LNCaP clone FGC (cell line): ENCODE measurements at regions not wholly inside any gene's neighbourhood (a gene's known extent, or its start where the extent isn't known, plus 50 kb on each side); places are given as distances from the start of the nearest gene placed in this dataset.

Experiments
- DNase-seq: peaks from one replicate; pipeline ENCODE4 v3.0.0-alpha.2; 2011; ENCODE audit warnings: low read depth
- H3K4me3 ChIP-seq: 2 replicates; pipeline ENCODE4 v1.5.1; 2011; ENCODE audit warnings: mild to moderate bottlenecking, low read depth, low read length, control low read depth
- CTCF ChIP-seq: IDR thresholded peaks from 2 replicates; pipeline ENCODE4 v1.5.1; 2012; ENCODE audit warnings: mild to moderate bottlenecking; ENCODE audit not compliant: control insufficient read depth, insufficient read depth; ENCODE audit errors: extremely low read depth

GRCh38 chr2:239747274-239747673 is 277.9 kb downstream of the NDUFA10 start:
- DNase-seq = no peak
- H3K4me3 ChIP-seq = no peak overlapping the region
- TF ChIP-seq CTCF = no peak

DNA sequence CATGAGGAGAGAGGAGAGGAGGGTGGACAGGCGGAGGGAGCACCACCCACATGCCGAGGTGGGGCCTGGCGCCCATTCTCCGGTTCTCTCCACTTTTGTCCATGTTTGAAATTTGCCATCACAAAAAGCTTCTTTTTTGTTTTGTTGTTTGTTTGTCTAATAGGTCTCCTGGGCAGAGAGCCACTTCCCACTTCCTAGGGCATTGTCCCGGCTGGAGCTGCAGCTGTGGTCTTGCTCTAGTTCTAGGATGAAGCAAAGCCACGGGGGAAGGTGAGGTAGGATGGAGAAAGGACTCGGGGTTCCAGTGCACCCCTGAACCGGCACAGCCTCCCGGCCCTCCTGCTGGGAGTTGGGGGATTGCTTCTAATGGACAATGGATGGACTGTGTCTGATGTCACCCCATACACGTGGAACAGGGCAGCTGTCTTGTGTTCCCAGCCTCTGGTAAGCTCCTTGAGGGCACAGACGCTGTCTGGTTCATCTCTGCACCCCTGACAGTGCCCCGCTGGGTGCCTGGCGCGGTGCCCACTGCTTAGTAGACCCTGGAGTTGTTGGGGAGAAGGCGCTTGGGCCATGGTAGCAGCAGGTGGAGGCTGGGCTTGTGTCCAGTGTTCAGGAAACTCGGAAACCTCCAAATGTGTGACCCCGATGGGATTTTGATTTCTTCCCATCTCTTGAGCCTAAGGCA is 278.4 kb downstream of the NDUFA10 start:
- TF ChIP-seq CTCF = no peak
- H3K4me3 ChIP-seq = no peak overlapping the region
- DNase-seq = no peak

GRCh38 chr2:239745386-239746227 is 279.5 kb downstream of the NDUFA10 start:
- no peak for DNase-seq
- no peak overlapping the region for H3K4me3 ChIP-seq
- TF ChIP-seq CTCF = no peak

GRCh38 chr2:239744706-239745340 is 280.3 kb downstream of the NDUFA10 start:
- TF ChIP-seq CTCF = no peak
- no peak for DNase-seq
- no peak overlapping the region for H3K4me3 ChIP-seq

DNA sequence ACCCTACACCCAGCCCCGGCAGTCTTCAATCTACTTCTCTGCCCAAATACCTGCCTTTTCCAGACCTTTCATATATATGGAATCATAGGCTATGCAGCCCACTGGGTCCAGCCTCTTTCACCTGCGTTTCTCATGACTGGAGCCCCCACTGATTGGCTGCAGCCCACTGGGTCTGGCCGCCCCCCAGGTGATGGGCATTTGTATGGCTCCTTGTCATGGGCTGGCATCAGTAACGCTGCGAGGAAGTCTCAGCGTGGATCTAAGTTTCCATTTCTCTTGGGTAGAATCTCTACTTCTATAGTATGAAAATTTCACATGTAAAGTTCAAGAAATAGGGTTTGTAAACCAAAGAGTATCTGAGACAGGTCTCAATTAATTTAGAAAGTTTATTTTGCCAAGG is 281.9 kb downstream of the NDUFA10 start:
- no peak for DNase-seq
- no peak overlapping the region for H3K4me3 ChIP-seq
- no peak for TF ChIP-seq CTCF

DNA sequence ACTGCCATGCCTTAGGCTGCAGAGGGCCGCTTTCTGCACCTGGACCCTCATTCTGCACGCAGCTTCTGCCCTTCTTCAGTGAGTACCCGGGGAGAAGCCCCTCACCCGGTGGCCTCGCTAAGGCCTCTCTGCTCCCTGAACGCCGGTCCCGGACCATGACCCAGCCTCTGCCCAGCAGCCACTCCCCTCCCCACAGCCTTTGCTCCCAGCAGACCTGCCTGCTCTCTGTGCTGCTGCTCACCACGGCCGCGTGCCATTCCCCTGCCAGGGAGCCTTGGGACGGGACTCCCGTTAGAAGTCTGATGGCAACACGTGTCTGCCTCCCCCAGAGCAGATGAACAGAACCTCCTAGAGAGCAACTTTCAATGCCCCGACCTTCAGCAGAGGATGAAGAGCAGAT is 282.8 kb downstream of the NDUFA10 start:
- TF ChIP-seq CTCF = no peak
- no peak overlapping the region for H3K4me3 ChIP-seq
- DNase-seq = no peak
